HepG2 (cell line): ENCODE measurements at regions not wholly inside any gene's neighbourhood (a gene's known extent, or its start where the extent isn't known, plus 50 kb on each side); places are given as distances from the start of the nearest gene placed in this dataset.

ENCODE experiments used
- ARNT2 ChIP-seq: sonication (generic); formaldehyde crosslinking; IDR thresholded peaks from 2 replicates; pipeline ENCODE4 v1.8.0; 2022; ENCODE audit warnings: mild to moderate bottlenecking, low read depth, missing genetic modification reagents, moderate library complexity
- ELF3 ChIP-seq: IDR thresholded peaks from 2 replicates; pipeline ENCODE4 v1.6.1; 2016; ENCODE audit warnings: missing genetic modification reagents, missing compliant biosample characterization
- HMG20B ChIP-seq: conservative IDR thresholded peaks from 2 replicates; pipeline ENCODE4 v1.6.1; 2016; ENCODE audit warnings: missing genetic modification reagents, missing compliant biosample characterization
- HNF4G ChIP-seq, 2 experiments: sonication (generic) in 1 of 2; formaldehyde crosslinking in 1 of 2; IDR thresholded peaks; 2 replicates each; pipeline versions ENCODE4 v1.4.0 to v1.6.1; 2011 to 2020; ENCODE audit warnings: borderline replicate concordance in 2 of 2, low read depth in 2 of 2, mild to moderate bottlenecking in 2 of 2, low read length in 1 of 2, missing genetic modification reagents in 1 of 2, moderate library complexity in 1 of 2
- NFE2L1 ChIP-seq: sonication (generic); formaldehyde crosslinking; IDR thresholded peaks from 2 replicates; pipeline ENCODE4 v1.4.0; 2020; ENCODE audit warnings: missing genetic modification reagents, mild to moderate bottlenecking, borderline replicate concordance
- RERE ChIP-seq: IDR thresholded peaks from 2 replicates; pipeline ENCODE4 v1.6.1; 2016; ENCODE audit warnings: low read depth, missing genetic modification reagents, missing compliant biosample characterization
- RORA ChIP-seq: sonication (generic); formaldehyde crosslinking; IDR thresholded peaks from 2 replicates; pipeline ENCODE4 v1.5.0; 2020; ENCODE audit warnings: mild to moderate bottlenecking, missing genetic modification reagents, moderate library complexity
- SP4 ChIP-seq: sonication (generic); formaldehyde crosslinking; IDR thresholded peaks from 2 replicates; pipeline ENCODE4 v1.8.1; 2023; ENCODE audit warnings: mild to moderate bottlenecking, missing genetic modification reagents
- ZNF547 ChIP-seq: sonication (generic); formaldehyde crosslinking; IDR thresholded peaks from 2 replicates; pipeline ENCODE4 v1.5.1; 2020; ENCODE audit warnings: mild to moderate bottlenecking, missing genetic modification reagents
- ZNF597 ChIP-seq: sonication (generic); formaldehyde crosslinking; IDR thresholded peaks from 2 replicates; pipeline ENCODE4 v1.5.0; 2020; ENCODE audit warnings: missing genetic modification reagents
- TF ChIP-seq, protein P1 (sequence below): sonication (generic); formaldehyde crosslinking; IDR thresholded peaks from 2 replicates; pipeline ENCODE4 v1.4.0; 2020; ENCODE audit warnings: mild to moderate bottlenecking, missing genetic modification reagents
- TF ChIP-seq, protein P2 (sequence below): sonication (generic); formaldehyde crosslinking; IDR thresholded peaks from 2 replicates; pipeline ENCODE4 v1.5.1; 2020; ENCODE audit warnings: missing genetic modification reagents, mild to moderate bottlenecking, borderline replicate concordance

GRCh38 chr2:242088471-242089212 is 219.1 kb downstream of the RTP5 start (continued):
- TF ChIP-seq ZNF597, result no peak
- TF ChIP-seq, protein P1, sequence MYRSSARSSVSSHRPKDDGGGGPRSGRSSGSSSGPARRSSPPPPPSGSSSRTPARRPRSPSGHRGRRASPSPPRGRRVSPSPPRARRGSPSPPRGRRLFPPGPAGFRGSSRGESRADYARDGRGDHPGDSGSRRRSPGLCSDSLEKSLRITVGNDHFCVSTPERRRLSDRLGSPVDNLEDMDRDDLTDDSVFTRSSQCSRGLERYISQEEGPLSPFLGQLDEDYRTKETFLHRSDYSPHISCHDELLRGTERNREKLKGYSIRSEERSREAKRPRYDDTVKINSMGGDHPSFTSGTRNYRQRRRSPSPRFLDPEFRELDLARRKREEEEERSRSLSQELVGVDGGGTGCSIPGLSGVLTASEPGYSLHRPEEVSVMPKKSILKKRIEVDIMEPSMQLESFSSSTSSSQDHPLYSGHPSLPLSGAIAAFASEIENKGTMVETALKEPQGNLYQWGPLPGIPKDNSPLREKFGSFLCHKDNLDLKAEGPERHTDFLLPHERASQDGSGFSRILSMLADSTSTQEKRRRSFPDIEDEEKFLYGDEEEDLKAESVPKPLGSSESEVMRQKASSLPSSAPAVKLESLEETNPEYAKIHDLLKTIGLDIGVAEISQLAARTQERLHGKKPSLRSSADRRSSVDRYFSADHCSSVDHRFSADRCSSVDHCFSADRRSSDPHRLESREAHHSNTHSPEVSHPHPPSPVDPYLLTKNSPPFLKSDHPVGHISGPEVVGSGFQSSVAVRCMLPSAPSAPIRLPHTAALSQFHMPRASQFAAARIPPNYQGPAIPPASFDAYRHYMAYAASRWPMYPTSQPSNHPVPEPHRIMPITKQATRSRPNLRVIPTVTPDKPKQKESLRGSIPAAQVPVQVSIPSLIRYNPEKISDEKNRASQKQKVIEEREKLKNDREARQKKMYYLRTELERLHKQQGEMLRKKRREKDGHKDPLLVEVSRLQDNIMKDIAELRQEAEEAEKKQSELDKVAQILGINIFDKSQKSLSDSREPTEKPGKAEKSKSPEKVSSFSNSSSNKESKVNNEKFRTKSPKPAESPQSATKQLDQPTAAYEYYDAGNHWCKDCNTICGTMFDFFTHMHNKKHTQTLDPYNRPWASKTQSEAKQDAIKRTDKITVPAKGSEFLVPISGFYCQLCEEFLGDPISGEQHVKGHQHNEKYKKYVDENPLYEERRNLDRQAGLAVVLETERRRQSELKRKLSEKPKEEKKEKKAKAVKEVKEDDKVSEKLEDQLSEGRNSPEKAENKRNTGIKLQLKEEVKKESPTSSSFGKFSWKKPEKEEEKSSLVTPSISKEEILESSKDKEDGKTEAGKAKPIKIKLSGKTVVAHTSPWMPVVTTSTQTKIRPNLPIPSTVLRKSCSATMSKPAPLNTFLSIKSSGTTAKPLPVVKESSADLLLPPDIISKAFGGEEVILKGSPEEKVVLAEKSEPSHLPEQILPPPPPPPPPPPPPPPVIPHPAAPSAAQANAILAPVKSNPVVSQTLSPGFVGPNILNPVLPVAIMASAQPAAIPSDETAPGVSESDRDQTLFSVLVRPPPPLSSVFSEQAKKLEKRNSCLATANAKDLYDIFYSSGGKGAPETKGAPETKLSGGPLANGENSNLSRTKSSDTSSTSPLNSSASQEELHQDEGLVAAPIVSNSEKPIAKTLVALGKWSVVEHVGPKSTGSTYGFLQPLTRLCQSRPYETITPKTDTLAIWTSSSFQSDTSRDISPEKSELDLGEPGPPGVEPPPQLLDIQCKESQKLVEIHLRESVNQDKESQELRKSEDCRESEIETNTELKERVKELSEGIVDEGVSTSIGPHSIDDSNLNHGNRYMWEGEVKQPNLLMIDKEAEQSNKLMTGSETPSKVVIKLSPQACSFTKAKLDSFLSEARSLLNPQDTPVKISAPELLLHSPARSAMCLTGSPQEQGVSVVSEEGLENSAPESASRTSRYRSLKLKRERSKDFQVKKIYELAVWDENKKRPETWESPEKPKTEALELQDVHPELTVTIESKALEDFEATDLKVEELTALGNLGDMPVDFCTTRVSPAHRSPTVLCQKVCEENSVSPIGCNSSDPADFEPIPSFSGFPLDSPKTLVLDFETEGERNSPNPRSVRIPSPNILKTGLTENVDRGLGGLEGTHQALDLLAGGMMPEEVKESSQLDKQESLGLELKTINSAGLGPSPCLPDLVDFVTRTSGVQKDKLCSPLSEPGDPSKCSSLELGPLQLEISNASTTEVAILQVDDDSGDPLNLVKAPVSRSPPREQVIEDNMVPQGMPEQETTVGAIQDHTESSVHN, result 0 out of 2 replicates have a peak, but pooled peaks have one; percentile 56
- TF ChIP-seq NFE2L1 (CRISPR knock-in tag), result no peak
- peak; percentile 75 for TF ChIP-seq ELF3 (CRISPR knock-in tag)
- 0 out of 2 replicates have a peak, but pooled peaks have one; percentile 13 for TF ChIP-seq HMG20B
- TF ChIP-seq ARNT2, result peak; percentile 75; the same call in 1 of the 2 replicates
- no peak for TF ChIP-seq RORA (CRISPR knock-in tag)
- peak; percentile 90 for TF ChIP-seq ZNF547 (CRISPR knock-in tag)
- TF ChIP-seq RERE, result peak; percentile 27; the same call in 1 of the 2 replicates
- TF ChIP-seq HNF4G (IDR thresholded peaks at IDR 0.05; ENCODE audit: borderline replicate concordance, low read depth, low read length), result no peak
- peak; percentile 22; the same call in 1 of the 2 replicates for TF ChIP-seq HNF4G (CRISPR knock-in tag; IDR thresholded peaks at IDR 0.05; ENCODE audit: borderline replicate concordance, low read depth)
- TF ChIP-seq SP4 (CRISPR knock-in tag), result peak; percentile 90
- TF ChIP-seq, protein P2, sequence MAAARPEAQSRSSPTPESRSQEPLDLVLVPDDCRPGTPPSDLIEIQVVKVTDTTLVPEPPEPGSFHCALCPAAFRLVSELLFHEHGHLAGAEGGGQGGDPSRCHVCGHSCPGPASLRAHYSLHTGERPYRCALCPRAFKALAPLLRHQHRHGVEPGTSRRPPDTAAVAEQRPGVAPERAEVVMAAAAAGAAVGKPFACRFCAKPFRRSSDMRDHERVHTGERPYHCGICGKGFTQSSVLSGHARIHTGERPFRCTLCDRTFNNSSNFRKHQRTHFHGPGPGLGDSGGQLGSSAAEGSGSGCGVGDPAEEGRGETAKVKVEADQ, result no peak
